Testis (tissue), 2 donors: ENCODE measurements at regions not wholly inside any gene's neighbourhood (a gene's known extent, or its start where the extent isn't known, plus 50 kb on each side); places are given as distances from the start of the nearest gene placed in this dataset.
"Not testable (repeated sequence)": the region's sequence is repeated elsewhere in the genome, so short reads cannot be mapped to it uniquely, and the experiment has no call there.

Experiments
- DNase-seq: peaks from one replicate; pipeline ENCODE4 v3.0.0-alpha.2; 2019
- H3K27ac ChIP-seq, 2 donors: fragments of 200-600 bp; sonication (generic); one replicate each; pipeline ENCODE4 v1.5.1; 2019
- H3K27me3 ChIP-seq: fragments of 200-600 bp; sonication (generic); one replicate; pipeline ENCODE4 v1.5.1; 2019
- H3K36me3 ChIP-seq: fragments of 200-600 bp; sonication (generic); one replicate; pipeline ENCODE4 v1.5.1; 2017; ENCODE audit warnings: low read depth; ENCODE audit errors: missing control alignments
- H3K4me1 ChIP-seq: fragments of 200-600 bp; sonication (generic); one replicate; pipeline ENCODE4 v1.5.1; 2019
- H3K4me3 ChIP-seq, 2 donors: fragments of 200-600 bp; sonication (generic); one replicate each; pipeline ENCODE4 v1.5.1; 2017 to 2019
- H3K9me3 ChIP-seq: fragments of 200-600 bp; sonication (generic); one replicate; pipeline ENCODE4 v1.5.1; 2017
- POLR2A ChIP-seq: fragments of 450-650 bp; IDR thresholded peaks from one replicate; pipeline ENCODE4 v1.6.1; 2017; ENCODE audit warnings: antibody characterized with exemption, mild to moderate bottlenecking, moderate library complexity
- WGBS, 2 donors: methylation state at CpG; one replicate each; pipeline ENCODE4 v1.1.5; 2018; 5-methylcytosine and 5-hydroxymethylcytosine counted together
- intact Hi-C: fragments of 100-400 bp; cut with DNase I; formaldehyde crosslinking; loops from one replicate; pipeline ENCODE4 v1.15.1; 2023; ENCODE audit warnings: low total_unique reads
- TF ChIP-seq, protein P1 (sequence below), 3 experiments: fragments of 450-650 bp in 2 of 3; fragments of 200-600 bp in 1 of 3; sonication (generic) in 1 of 3; IDR thresholded peaks; one replicate each; pipeline ENCODE4 v1.5.1; 2016 to 2019; ENCODE audit warnings: antibody characterized with exemption in 3 of 3, mild to moderate bottlenecking in 2 of 3, moderate library complexity in 1 of 3

- no peaks in the 10 kb centered on the region for H3K4me1 ChIP-seq
- TF ChIP-seq, protein P1, sequence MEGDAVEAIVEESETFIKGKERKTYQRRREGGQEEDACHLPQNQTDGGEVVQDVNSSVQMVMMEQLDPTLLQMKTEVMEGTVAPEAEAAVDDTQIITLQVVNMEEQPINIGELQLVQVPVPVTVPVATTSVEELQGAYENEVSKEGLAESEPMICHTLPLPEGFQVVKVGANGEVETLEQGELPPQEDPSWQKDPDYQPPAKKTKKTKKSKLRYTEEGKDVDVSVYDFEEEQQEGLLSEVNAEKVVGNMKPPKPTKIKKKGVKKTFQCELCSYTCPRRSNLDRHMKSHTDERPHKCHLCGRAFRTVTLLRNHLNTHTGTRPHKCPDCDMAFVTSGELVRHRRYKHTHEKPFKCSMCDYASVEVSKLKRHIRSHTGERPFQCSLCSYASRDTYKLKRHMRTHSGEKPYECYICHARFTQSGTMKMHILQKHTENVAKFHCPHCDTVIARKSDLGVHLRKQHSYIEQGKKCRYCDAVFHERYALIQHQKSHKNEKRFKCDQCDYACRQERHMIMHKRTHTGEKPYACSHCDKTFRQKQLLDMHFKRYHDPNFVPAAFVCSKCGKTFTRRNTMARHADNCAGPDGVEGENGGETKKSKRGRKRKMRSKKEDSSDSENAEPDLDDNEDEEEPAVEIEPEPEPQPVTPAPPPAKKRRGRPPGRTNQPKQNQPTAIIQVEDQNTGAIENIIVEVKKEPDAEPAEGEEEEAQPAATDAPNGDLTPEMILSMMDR (IDR thresholded peaks at IDR 0.05) = no peak
- no peak for TF ChIP-seq POLR2A
- no peaks in the 10 kb centered on the region for H3K9me3 ChIP-seq
- H3K27ac ChIP-seq = no peak overlapping the region
- no peak overlapping the region for H3K4me3 ChIP-seq
- no peaks in the 10 kb centered on the region for H3K27me3 ChIP-seq
- no peaks in the 10 kb centered on the region for H3K36me3 ChIP-seq
- no peak for DNase-seq
- intact Hi-C loops = no loop called here
These were observed 86.4 kb upstream of the SEZ6L start for GRCh38 chr22:26082866-26083265.

- 52 to 67% methylated on average over 1 of the region's 1 CpG for whole genome bisulfite sequencing, 2 donors
- intact Hi-C loops = no loop called here
- H3K4me3 ChIP-seq = no peak overlapping the region
- no peaks in the 10 kb centered on the region for H3K4me1 ChIP-seq
- no peaks in the 10 kb centered on the region for H3K27me3 ChIP-seq
- no peaks in the 10 kb centered on the region for H3K36me3 ChIP-seq
- TF ChIP-seq, protein P1 (IDR thresholded peaks at IDR 0.05) = no peak
- H3K9me3 ChIP-seq = no peaks in the 10 kb centered on the region
- H3K27ac ChIP-seq = no peak overlapping the region
- no peak for DNase-seq
These were observed 82.9 kb upstream of the SEZ6L start for GRCh38 chr22:26086359-26086758.

DNA sequence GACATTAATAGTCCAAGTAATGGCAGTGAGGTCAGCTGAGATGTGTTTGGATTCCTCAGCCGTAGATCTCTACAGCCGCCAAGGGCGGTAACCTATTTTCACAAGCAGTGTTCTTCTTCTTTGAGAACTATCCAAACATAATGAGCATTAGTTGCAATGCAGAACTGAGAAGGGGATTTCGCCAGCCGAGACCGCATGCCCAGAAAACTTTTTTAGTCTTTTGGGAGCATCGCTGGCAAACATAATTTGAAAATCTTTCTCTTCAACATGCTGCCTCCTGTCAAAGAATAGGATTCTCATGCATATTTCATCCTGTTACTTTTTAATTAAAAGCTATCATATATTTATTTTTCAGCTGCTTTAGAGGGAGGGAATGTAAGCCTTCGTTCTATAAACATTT is 81.4 kb upstream of the SEZ6L start:
- Histone ChIP-seq H3K4me3 (no peak overlapping the region), H3K27ac (no peak overlapping the region), H3K27me3 (no peaks in the 10 kb centered on the region), H3K36me3 (no peaks in the 10 kb centered on the region), H3K9me3 (no peaks in the 10 kb centered on the region), H3K4me1 (no peaks in the 10 kb centered on the region)
- 82 to 89% methylated on average over 8 of the region's 8 CpGs for WGBS, 2 donors
- intact Hi-C loops = no loop called here
- DNase-seq = no peak
- TF ChIP-seq POLR2A = no peak
- TF ChIP-seq, protein P1 (IDR thresholded peaks at IDR 0.05) = no peak

GRCh38 chr22:26090821-26091220 is 78.4 kb upstream of the SEZ6L start:
- WGBS, 2 donors = 82 to 84% methylated on average over 6 of the region's 6 CpGs
- no peak overlapping the region for H3K27ac ChIP-seq
- no peaks in the 10 kb centered on the region for H3K36me3 ChIP-seq
- no peak overlapping the region for H3K4me3 ChIP-seq
- H3K27me3 ChIP-seq = no peaks in the 10 kb centered on the region
- TF ChIP-seq, protein P1 (IDR thresholded peaks at IDR 0.05) = no peak
- no peak for TF ChIP-seq POLR2A
- no peak for DNase-seq
- no peaks in the 10 kb centered on the region for H3K4me1 ChIP-seq
- no peaks in the 10 kb centered on the region for H3K9me3 ChIP-seq
- intact Hi-C loops = no loop called here

- H3K9me3 ChIP-seq, H3K4me3 ChIP-seq, H3K36me3 ChIP-seq, H3K4me1 ChIP-seq, H3K27me3 ChIP-seq, H3K27ac ChIP-seq, intact Hi-C loops: not testable (repeated sequence)
- DNase-seq = peak; percentile 19
- WGBS, 2 donors = 73 to 76% methylated on average over 7 of the region's 7 CpGs
These were observed 74.8 kb upstream of the SEZ6L start for GRCh38 chr22:26094497-26094896.
